Body of pancreas (tissue), 4 donors: ENCODE measurements at regions not wholly inside any gene's neighbourhood (a gene's known extent, or its start where the extent isn't known, plus 50 kb on each side); places are given as distances from the start of the nearest gene placed in this dataset.

Experiments used
- POLR2A ChIP-seq, 3 donors: fragments of 450-650 bp; IDR thresholded peaks; one replicate each; pipeline ENCODE4 v1.6.1; 2016; ENCODE audit warnings: antibody characterized with exemption in 3 of 3, mild to moderate bottlenecking in 2 of 3
- TF ChIP-seq, protein P1 (sequence below), 7 experiments: fragments of 450-650 bp in 4 of 7; fragments of 200-600 bp in 3 of 7; sonication (generic) in 3 of 7; IDR thresholded peaks; one replicate each; pipeline ENCODE4 v1.5.1; 2016 to 2019; ENCODE audit warnings: antibody characterized with exemption in 7 of 7

DNA sequence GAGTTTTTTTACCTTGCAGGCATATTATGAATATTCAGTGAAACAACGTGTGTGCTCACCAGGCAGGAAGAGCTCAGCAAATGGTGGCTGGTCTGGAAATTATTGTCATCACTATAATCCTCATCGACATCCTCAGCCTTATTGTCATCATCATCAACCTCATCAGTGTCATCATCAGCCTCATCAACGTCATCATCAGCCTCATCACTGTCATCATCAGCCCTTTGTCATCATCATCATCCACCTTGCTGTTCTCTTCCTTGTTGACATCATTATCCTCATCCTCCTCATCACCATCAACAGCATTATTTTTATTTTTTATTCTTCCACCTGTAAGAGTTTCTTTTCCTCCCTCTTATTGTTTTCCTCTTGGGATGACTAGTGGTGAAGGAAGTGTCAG is 142.3 kb upstream of the GPR26 start:
- TF ChIP-seq, protein P1, sequence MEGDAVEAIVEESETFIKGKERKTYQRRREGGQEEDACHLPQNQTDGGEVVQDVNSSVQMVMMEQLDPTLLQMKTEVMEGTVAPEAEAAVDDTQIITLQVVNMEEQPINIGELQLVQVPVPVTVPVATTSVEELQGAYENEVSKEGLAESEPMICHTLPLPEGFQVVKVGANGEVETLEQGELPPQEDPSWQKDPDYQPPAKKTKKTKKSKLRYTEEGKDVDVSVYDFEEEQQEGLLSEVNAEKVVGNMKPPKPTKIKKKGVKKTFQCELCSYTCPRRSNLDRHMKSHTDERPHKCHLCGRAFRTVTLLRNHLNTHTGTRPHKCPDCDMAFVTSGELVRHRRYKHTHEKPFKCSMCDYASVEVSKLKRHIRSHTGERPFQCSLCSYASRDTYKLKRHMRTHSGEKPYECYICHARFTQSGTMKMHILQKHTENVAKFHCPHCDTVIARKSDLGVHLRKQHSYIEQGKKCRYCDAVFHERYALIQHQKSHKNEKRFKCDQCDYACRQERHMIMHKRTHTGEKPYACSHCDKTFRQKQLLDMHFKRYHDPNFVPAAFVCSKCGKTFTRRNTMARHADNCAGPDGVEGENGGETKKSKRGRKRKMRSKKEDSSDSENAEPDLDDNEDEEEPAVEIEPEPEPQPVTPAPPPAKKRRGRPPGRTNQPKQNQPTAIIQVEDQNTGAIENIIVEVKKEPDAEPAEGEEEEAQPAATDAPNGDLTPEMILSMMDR (IDR thresholded peaks at IDR 0.05) = no peak
- no peak for TF ChIP-seq POLR2A (IDR thresholded peaks at IDR 0.05)
